ENCODE measurements at regions not wholly inside any gene's neighbourhood (a gene's known extent, or its start where the extent isn't known, plus 50 kb on each side); places are given as distances from the start of the nearest gene placed in this dataset.

DNA sequence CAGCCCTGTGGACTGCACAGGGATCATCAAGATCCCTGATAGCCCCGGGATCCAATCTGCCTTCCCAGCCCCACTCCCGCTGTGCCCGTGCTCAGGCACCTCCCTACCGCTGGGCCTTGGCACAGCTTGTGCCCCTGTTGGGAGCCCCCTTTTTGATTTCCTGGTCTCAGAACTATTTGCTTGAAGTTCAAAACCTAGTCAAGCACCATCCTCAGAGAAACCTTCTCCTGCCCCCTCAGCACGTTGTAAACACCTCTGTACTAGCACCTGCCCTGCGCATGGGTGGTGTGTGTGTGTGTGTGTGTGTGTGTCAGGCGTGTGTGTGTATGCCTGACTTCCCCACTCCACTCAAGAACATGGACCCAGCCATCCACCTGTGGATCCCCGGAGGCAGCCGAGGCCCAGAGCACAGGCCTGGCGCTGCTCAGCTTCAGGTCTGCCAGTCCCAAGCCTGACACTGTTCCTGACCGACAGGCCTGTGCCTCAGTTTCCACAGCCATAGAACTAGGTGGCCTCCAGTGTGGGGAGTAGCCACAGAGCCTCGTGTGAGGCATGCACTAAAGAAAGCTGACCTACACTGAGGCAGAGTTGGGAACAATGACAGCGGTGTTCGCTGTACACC lies 65.5 kb downstream of the ADRA2C start:
- DNase-seq, result no peak

DNA sequence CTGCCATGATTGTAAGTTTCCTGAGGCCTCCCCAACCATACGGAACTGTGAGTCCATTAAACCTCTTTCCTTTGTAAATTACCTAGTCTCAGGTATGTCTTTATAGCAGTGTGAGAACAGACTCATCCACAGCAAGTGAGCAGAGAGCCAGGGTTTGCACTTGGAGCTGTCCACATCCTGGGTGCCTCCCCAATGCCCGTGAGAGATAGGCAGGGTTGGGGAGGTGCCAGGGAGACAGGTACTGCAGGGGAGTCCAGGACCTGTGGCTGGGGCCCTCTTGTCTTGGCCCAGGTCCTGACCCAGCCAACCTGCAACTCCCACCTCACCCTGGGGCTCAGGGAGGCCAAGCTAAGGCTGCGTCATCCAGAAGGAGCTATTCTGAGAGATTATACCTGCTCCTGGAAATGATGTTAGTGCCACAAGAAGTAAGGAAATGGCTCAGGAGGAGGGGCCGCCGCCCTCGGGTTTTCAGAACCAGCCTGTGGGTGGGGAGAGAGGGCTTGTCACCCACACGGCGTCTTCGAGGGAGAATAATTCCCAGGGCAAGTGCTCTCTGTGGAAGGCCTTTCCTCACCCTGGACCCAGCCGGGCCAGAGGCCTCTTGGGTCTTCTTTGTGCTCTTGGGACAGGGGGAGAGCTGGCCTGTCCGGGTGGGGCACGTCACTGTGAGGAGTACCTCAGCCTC lies 66.5 kb downstream of the ADRA2C start:
- no peak for DNase-seq

DNA sequence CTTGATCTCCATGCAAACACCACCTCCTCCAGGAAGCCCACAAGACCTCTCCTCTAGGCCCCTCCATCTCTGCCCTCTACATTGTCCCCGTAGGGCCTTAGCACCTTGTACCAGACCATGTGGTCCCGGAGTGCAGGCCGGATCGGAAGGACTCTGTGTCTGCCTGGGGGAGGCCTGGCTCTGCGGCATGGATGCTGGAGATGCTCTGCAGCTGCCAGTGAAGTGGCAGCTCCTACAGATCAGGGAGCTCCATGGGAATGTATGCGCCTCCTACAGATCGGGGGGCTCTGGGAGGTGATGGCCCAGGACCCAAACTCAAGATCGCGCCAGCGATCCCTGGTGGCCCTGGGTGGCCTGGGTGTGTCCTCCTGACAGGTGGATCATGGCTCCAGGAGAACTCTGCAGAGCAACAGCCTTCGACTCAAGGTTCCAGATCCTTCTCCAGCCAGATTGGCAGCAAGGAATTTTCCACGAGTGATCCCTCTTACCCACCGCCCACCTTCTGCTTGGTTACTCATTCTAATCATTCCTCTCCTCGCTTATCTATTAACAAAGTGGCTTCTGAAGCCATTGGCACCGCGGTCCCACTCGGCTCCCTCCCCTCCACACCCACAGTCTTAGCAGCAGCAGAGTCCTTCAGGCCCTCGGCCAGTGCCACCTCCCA lies 67.3 kb downstream of the ADRA2C start:
- no peak for DNase-seq

DNA sequence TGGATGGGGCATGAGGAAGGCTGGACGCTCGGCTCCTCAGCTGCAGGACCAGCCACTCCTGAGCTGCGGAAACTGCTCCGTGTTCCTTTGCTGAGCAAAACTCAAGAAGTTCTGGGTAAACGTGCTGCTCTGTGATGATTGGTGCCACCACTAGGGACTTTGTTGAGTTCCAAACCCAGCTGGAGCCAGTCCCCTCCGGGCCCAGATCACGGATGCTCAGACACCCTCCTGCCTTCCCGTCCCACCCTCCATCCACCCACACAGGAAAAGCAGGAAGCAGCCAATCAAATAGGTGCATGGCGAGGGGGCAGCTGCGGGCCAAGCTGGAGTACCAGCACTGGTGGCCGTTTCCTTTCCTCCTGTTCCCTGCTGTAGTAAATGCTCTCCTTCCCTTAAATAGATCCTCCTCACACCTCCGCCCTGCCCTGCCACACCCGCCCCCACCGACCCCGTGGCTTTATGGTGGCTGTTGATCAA lies 68.0 kb downstream of the ADRA2C start:
- no peak for DNase-seq

DNA sequence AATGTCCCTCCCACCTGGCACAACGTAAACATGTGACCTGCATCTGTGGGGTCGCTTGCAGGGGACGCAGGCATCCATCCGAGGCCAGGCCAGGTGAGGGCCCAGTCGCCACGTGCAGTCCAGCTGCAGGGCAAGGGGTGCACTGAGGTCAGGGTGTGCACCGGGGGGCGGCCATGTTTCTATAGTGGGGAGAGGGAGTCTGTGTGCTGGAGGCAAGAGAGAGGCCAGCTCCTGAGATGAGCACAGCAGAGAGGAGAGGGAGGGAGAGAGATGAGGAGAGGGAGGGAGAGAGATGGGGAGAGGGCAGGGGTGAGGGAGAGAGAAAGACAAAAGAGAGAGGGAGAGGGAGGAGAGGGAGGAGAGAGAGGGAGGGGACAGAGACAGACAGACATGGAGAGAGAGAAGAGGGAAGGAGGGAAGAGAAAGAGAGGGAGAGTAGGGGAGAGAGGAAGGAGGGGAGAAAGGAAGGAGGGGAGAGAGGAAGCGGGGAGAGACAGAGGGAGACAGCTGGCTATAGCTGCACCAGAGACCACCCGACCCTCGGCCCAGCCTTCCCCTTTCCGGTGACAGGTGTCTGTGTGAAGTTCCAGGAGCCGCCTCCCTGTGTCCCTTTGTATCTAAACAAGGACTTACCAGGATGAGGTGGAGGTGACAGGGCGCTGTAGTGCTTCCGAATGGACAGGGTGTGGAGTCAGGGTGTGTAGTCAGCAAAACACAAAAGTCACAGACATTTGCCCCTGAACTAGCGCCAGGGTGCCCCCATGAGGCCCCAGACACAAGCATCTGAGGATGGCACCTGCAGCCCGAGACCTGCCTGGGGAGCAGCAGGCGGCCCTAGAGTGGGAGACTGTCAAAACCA lies 68.7 kb downstream of the ADRA2C start:
- DNase-seq, result no peak

DNA sequence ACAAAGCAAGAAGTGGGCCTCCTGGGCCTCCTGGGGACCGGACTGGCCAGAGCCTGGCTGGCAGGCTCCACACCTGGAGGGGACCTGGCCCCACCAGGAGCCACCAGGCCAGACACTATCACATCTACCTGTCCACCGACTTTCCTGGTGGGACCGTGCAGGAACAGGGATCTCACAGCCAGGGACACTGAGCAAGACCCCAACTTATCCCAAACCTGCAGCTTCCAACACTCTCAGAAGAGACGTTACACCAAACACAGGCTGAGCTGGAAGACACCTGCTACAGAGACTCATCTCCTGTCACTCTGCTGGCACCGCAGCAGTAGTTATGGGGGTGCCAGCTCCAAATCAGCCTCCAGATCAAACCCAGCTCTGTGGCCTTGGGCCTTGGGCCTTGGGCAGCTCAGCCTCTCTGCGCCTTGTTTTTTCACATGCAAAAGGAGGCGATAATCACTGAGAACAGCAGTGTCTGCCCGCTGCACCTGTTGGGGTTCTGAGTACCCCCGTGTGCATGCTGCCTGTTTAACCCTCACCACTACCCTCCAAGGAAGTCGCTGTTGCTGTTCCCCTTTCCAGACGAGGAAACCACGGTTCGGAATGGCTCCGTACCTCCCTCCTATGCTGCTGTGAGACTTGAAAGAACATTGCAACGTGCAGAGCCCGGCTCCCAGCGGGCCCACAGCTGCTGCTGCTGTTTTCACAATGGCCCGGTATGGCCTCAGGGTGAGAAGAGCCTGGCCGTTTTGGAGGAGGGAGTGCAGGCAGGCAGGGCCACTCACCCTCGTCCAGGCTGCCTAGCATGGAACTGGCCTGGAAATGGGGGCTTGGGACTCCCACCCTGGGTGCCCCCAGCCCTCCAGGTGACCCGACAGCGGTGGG lies 69.6 kb downstream of the ADRA2C start:
- DNase-seq, result no peak

DNA sequence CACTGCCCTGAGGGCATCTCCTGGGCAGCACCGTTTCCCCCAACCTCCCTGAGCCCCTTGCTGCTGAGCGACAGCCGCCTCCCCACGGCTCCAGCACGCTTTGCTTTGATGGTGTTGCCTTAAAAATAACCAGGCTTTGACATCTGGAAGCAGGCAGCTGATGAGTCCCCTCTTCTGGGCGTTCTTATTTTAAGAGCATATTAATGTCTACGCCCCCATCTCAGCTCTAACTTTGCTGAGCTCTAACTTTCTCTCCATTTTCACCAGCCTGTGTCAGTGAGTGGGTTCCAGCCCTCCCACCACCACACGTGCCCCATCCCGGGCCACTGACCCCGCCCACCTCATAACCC lies 70.2 kb downstream of the ADRA2C start:
- DNase-seq, result no peak

DNA sequence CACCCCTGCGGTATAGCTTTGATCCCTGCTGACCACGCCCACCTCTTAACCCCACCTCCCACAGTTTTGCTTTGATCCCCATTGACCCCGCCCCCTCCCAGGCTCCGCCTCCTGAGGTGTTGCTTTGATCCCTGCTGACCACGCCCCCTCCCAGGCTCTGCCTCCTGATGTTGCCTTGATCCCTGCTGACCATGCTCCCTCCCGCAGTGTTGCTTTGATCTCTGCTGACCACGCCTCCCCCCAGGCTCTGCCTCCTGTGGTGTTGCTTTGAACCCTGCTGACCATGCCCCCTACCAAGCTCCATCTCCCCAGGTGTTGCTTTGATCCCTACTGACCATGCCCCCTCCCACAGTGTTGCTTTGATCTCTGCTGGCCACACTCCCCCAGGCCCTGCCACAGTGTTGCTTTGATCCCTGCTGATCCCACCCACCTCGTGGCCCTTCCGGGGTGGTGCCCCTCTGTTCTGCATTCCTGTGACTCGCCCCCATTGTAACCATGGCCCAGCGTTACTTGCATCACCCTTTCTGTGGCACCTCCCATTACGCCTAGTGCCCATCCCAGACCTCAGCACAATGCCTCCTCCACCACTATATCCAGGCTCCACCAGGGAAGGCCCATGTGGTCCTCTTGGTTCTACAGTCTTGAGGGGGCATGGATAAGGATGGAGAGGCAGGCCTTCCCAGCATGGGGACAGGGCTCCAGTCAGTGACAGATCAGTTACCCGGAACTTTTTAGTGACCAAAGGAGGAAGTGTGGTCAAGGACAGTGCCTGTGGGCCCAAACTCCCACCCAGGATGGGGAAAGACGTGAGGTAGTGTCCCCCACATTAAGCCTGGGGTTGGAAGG lies 70.8 kb downstream of the ADRA2C start:
- no peak for DNase-seq

DNA sequence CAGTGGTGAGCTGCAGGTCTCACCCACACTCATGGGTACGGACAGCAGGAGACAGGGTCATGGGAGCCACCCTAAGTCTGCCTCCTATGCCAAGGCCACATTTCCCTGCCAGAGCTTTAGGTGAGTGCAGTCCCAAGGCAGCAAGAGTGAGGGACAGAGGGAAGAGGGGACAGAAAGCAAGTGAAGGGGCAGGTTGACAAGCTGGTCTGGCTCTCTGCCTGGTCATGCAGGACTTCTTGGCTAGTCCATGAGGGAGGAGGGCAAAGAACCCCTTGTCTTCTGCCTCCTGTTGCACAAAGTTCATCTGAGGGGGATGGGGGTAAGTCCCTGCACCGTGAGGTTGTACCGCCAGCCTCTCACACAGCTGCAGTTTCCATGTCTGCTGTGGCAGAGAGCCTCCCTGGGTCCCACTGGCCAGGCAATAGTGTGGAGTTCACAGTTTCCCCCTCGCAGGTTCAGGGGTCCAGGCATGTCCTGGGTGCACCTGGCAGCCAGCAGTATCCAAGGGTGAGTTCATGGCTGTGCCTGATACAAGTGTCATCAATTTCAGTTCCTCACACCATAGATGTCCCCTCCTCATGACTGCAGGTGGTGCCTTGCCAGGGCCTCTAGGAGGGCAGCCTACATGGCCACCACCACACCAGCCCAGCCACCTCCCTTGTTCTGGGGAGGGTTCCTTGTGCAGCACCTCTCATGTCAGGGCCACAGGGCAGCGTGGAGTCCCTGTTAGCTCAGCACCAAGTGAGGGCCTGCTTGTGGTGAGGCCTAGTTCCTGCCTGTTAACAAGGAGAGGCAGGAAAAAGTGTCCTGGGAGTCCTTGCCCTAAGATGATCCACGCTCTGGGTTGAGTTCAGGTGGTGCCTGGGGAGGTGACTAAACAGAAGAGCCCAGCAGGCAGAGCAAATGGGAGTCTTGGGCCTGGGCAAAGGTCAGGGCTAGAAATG lies 72.5 kb downstream of the ADRA2C start:
- no peak for DNase-seq

DNA sequence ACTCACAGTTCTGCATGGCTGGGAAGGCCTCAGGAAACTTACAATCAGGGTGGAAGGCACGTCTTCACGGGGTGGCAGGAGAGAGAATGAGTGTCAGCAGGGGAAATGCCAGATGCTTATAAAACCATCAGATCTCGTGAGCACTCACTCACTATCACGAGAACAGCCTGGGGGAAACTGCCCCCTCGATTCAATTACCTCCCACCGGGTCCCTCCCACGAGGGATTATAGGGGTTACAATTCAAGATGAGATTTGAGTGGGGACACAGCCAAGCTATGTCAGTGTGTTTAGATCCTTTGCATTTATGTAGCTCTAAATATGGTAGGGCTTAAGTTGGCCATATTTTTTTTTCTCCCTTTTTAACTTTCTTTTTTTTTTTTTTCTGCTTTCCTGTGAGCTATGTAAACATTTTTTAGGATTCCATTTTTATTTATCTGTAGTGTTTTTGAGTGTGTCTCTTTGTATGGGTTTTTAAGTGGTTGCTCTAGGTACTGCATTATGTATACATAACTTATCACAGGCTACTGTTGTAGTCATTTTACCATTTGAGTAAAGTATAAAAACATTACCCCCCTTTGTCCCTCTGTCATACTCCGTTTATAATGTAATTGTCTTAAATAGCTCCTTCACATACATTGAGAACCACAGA lies 79.0 kb downstream of the ADRA2C start:
- DNase-seq, result no peak

DNA sequence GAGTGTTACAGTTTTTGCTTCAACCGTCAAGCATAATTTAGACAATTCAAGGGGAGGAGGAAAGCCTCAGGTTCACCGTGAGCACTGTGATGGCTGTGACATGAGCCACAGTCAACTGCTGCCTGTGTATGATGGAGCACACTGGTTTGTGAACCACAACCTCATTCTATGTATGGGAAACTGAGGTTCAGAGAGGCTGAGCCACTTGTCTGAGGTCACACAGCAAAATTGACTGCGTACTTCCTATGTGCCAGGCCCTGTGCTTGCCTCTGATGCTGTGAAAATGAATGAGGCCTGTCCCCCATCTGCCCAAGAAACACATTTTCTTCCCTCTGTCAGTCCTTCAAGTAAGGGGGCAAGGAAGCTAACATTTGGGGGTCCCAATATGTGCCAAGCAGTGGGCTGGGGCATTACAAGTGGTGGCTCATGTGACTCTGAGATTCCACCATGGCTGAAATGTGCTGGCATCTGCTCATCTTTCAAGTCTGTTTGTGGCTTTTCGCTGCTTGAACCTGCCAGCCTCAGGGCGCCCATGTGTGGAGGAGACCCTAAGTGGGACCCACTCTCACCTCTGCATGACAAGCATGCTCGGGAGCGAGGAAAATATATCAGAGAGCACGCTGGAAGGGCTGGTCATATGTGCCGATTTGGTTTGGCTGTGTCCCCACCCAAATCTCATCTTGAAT lies 79.7 kb downstream of the ADRA2C start:
- DNase-seq, result no peak

DNA sequence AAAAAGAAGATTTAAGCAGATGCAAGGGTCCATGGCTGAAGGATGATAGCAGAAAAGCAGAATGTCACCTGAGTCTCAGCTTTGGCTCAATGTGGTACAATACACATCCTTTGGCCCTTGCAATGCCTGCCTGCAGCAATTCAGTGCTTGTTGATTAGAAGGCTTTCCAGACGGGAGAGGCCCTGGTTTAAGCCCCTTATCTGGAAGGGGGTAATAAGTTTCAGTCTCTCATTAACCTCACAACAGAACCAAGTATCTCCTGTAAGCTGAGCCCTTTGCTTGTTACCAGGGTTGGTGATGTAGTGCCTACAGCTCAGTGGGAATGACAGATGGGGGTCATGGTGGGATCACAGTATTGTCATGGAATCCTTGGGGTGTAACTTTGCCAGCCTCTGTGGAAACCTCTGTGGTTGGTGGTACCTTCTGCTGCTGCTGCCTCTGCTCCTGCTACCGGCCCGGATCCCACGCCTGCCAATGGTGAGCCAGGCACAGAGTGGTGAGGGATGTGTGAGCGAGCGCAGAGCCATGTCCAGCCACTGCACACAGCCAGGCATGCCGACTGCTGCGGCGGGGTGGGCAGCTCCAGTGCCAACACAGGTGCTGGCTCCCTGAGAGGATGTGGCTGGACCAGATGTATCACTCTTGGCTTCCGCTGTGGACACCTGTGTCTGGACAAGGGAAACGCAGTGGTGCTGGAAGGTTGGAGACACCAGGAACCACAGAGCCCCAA lies 81.2 kb downstream of the ADRA2C start:
- no peak for DNase-seq

DNA sequence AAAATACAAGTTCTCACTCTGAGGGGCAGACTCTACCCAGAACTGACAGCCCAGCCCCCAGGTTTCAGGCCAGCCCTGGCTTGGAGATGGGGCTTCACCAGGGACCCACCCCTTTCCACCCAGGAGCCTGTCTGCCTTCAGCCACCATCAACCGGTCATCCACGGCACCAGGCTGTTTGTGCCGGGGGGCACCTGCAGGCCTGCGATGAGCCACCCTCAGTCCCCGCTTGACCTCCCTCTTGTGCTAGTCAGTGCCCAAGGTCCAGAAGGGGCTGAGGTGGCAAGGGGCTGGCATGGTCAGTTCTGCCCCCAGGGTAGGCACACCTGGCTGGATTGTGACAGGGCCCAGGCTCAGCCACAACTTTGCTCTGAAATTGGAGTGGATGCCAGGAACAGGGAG lies 82.1 kb downstream of the ADRA2C start:
- no peak for DNase-seq

DNA sequence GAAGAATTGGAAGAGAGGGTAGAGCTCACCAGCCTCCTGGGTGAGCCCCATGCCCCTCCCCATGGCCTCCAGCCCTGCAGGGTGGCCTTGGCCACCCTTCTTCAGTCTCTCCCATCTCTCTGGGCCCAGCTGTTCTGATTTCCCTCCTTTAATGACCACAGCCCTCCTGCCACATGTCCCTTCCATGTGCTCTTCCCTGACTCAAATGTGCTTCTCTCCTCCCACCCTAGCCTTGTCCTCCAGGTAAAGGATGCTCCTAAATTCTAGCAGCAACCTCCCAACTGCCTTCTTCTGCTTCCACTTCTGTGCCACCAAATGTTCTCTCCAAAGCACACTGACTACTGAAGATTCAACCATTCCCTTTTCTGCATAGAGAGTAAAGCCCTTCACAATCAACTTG lies 83.0 kb downstream of the ADRA2C start:
- DNase-seq, result no peak

DNA sequence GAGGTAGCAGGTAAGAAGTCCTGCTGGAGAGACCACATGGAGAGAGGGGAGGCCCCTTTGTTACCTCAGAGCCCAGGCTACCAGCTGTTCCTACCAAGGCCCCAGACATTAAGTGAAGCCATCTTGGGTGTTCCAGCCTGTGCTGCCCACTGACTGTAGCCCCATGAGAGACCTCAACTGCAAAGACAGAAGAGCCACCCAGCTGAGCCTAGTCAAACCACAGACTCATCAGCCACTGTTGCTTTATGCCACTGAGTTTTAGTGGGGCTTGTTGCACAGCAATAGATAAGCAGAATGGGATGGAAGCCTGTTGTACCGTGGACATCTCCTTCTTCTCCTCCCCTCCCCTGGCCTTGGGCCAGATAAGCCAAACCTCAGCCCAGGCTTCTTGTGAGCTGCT lies 83.9 kb downstream of the ADRA2C start:
- no peak for DNase-seq

DNA sequence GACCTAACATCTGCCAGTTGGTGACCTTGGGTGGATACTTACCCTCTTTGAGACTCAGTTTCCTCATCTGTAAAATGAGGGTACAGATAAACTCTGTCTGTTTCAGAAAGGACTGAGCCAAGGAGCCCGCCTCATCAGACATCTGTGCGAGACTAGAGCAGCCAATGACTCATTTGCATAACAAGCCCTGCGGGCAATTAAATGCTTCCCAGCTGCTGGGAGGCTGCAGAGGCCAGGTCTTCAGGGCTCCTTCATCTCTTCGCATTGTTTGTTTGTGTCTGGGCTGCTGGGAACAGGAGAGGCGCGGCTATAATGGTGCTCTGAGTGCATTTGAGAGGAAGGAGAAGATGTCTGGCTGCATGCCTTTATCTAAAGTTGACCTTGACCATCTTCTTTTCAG lies 85.0 kb downstream of the ADRA2C start:
- no peak for DNase-seq

DNA sequence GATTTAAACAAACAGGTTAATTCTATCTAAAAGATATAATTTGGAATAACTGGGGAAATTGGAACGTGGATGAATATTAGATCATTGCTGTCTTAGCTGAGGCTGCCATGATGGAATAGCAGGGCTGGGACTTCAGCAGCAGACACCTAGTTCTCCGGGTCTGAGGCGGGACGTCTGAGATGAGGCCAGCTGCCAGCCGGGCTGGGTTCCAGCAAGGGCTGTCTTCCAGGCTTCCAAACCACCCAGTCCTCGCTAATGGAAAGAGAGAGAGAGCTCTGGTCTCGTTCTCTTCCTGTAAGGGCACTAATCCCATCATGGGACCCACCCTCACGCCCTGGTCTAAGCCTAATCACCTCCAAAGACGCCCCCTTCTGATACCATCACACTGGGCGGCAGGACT lies 85.7 kb downstream of the ADRA2C start:
- DNase-seq, result no peak

DNA sequence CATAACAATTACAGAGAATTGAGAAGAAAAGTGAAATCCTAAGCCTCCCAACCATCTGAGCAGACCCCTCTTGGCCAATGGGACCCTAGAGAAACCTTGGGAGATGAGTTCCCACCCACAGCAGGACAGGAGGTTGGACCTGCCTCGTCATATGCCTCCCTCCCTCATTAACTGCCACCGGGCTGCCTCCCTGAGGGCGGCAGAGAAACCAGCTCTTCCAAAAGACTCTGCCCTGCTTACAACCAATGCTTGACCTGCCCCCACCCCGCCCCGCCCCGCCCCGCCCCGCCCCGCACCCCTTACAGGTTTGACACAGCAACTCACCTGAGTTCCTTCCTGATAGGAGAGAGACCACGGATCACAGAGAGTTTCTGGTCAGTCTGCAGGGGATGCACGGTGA lies 86.1 kb downstream of the ADRA2C start:
- DNase-seq, result no peak
